ENCODE measurements at regions not wholly inside any gene's neighbourhood (a gene's known extent, or its start where the extent isn't known, plus 50 kb on each side); places are given as distances from the start of the nearest gene placed in this dataset.
"Not testable (repeated sequence)": the region's sequence is repeated elsewhere in the genome, so short reads cannot be mapped to it uniquely, and the experiment has no call there.

DNA sequence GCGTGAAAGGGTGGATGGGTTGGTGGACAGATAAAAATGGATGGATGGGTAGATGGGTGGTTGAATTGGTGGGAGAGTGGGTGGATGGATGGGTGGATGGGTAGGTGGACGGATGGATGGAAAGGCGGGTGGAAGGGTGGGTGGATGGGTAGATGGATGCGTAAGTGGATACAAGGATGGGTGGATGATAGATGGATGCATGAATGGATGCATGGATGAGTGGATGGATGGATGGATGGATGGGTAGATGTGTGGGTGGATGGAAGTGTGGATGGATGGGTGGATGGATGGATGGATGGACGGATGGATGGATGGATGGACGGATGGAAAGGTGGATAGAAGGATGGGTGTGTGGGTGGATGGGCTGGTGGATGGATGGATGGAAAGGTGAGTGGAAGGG lies 77.0 kb upstream of the GRK3 start:
- DNase-seq (ENCODE audit: low spot score) = no peak

DNA sequence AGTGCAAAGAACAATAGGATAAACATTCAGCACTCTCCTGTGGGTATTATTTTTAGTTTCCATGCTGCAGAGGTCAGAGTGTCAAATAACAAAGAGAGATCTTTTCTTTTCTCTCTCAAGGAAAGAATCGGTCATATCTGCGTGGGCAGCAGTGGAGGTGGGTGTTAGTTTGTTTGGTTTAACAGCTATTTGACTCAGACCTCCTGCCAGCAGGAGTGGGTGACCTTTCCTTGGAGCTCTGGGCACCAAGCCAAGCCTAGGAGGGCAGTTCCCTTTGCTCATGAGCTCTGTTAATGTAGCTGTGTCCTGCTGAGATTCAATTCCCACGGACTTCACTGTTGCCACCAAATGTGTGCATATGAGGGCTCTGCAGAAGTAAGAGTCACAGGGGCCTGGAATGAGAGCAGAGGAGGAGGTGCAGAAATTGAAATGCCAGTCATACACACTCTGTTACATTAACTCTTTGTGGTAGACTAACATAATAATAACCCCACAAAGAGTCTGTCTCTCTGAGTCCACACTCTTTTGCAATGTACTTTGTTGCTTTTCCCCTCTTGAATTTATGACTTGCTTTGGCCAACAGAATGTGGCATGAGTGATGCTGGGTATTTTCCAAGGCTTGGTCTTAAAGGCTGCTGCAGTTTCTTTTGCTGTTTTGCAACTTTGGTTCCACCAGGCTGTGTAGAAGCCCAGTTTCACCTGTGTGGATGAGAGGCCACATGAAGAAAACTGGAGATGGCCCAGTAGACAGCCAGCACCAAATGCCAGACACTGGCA lies 76.0 kb upstream of the GRK3 start:
- no peak for DNase-seq (ENCODE audit: low spot score)

DNA sequence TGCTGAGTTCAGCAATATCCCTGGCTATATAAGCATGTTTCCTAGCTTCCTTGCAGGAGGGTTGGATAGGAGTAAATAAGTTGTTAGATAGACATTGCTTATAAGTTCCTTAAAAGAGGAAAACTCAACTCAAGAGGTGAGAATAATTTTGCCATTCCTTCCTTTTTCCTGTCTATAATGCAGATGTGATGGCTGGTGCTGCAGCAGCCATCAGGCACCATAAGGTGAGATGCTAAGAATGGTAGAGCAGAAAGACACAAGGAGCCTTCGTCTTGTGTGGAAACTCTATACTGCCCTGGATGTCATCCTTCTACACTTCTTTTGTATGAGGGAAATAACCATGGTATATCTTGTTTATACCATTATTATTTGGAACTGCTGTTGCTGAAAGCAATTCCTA lies 74.5 kb upstream of the GRK3 start:
- no peak for DNase-seq (ENCODE audit: low spot score)

DNA sequence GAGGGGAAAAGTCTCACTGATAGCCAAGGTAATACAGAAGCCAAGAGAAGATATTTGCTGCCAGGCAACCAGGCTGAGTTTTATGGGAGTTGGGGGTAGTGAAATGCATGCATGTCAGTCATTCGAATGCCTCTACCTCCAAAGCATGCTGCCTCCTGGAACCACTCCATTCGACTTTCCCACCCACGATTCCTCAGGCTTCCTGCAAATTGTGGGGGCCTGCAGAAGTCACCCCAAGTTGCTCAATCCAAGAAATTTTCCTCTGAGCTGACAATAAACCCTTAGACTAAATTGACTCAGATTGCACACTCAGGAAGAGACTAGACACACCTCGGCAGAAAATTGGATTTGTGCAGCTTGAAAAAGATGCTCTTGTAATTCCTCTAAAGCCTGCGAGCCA lies 73.6 kb upstream of the GRK3 start:
- no peak for DNase-seq (ENCODE audit: low spot score)

DNA sequence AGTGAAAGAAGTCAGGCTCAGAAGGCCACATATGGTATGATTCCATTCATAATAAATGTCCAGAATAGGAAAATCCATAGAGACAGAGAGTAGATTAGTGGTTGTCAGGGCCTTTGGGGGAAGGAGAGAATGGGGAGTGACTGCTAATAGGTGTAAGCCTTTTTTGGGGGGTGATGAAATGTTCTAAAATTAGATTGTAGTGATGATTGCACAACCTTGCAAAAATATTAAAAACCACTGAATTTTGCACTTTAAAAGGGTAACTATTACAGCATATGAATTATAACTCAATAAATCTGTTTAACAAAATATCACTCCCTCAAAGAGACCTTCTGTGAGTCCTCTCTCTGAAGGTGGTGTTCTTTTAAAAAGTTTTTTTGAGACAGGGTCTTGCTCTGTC lies 72.3 kb upstream of the GRK3 start:
- DNase-seq (ENCODE audit: low spot score) = no peak

- no peak for DNase-seq (ENCODE audit: low spot score)
Observed at GRCh38 chr22:25492841-25493734, 71.4 kb upstream of the GRK3 start.

DNA sequence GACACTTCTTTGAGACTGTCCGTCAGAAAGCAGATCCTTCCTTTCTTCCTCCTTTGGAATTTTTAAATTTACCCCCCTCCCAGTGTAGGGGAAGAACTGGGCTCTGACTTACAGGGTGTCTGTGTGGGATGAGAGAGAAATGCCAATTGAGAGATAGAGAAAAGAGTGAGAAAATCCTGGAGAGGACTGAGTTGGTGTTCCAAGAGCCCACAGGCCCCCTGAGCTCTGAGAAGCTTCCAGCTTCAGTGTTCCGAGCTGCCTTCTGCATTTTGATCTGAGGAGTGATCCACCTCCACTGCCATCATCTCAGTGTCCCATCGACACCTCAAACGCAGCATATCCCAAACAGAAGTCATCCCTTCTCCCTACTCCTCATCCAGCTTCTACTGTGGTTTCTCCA lies 70.7 kb upstream of the GRK3 start:
- no peak for DNase-seq (ENCODE audit: low spot score)

GRCh38 chr22:25494774-25495173 lies 69.7 kb upstream of the GRK3 start:
- no peak for DNase-seq (ENCODE audit: low spot score)

DNA sequence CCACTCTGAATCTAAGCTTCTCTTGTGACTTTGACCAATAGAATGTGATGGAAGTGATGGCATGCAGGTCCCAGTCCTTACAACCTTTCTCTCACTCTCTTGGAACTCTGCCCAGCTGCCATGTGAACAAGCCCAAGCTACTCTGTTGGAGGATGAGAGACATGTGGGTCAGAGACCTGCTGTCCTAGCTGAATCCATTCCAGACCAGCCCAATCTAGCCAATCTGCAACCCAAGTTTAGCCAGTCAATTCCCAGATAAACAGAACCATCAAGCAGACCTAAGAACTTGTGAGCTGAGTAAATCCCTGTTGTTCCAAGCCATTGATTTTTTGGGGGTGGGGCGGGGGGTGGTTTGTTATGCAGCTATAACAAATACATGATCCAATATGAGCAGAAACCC lies 69.2 kb upstream of the GRK3 start:
- no peak for DNase-seq (ENCODE audit: low spot score)

DNA sequence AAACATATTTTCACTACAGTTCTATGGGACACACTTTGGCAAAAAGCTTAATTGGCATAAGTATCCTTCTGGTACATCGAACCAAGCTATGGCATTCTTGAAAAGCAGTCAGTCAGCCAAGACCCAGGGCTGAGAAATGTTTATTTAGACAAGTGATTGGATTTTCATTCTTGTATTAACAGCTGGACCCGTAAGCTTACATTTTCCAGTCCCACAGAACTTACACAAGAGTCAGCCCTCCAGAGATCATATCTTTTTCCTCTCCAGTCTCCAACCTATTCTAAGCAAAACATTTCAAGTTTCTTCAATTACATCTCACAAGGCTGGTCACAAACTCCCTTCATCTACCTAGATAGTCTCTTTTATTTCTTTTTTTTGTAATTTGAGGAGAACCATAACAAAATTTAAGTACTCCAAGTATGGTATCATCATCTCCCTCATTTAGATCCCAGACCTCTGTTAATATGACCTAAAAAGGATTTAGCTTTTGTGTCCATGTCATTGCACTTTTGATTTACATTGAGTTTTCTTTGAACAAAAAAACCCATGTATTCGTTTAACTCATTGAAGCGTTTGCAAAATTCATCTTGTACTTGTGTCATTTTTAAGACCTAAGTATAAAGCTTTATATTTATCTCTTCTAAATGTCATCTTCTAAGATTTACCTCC lies 67.9 kb upstream of the GRK3 start:
- no peak for DNase-seq (ENCODE audit: low spot score)

GRCh38 chr22:25497181-25497641 lies 67.3 kb upstream of the GRK3 start:
- DNase-seq (ENCODE audit: low spot score) = no peak

DNA sequence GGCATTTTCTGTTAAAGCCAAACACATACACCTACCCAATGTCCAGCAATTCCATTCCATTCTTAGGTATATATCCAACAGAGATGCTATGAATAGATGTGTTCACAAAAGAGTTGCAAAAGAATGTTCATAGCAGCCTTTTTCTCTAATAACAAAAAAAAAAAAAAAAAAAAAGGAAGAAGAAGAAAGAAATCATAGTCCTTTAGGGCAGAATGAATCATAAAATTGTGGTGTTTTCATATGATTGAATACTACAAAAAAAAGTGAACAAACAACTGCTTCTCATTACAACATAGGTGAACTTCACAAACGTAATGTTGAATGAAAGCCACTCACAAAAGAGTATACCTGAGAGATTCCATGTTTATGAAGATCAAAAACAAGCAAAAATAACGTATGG lies 66.8 kb upstream of the GRK3 start:
- DNase-seq (ENCODE audit: low spot score) = no peak

DNA sequence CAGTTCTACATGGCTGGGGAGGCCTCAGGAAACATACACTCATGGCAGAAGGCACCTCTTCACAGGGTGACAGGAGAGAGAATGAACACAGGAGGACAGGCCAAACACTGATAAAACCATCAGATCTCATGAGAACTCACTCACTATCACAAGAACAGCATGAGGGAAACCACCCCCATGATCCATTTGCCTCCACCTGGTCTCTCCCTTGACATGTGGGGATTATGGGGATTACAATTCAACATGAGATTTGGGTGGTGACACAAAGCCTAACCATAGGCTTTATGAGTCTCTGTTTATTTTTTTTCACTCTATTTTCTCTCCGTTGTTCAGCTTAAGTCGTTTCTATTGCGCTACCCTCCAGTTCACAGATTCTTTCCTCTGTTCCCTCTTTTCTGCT lies 63.8 kb upstream of the GRK3 start:
- not testable (repeated sequence) for DNase-seq (ENCODE audit: low spot score)

DNA sequence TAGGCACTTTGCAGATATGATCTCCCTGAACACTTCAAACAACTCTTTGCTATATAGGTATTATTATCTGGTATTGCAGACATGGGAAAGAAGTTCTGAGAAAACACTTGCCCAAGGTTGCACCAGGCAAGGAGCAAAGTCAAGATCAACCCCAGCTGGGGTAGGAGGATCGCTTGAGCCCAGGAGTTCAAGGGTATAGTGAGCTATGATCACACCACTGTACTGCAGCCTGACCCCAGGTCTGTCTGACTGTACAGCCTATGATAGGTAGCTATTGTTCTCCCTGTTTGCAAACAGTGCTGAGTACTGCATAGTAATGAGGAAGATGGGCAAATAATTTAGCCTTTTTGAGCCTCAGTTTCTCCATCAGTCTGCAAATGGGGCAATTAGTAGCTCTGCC lies 60.5 kb upstream of the GRK3 start:
- not testable (repeated sequence) for DNase-seq (ENCODE audit: low spot score)

DNA sequence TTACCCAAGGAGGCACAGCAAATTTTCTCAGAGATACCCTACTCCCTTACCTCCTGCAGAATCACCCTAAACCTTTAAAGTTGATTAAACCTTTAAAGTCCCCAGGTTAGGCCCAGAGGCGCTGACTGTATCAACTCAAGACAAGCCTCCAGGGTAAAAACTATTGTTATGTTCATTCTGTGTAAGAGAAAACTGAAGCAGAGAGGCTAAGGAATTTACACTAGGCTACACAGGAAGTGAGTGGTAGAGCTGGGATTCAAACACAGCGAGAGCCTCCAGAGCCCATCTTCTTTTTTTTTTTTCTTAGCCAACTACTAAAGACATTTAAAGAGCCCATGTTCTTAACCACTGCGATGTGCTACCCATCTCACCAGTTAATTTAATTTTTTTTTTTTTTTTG lies 56.3 kb upstream of the GRK3 start:
- no peak for DNase-seq (ENCODE audit: low spot score)

DNA sequence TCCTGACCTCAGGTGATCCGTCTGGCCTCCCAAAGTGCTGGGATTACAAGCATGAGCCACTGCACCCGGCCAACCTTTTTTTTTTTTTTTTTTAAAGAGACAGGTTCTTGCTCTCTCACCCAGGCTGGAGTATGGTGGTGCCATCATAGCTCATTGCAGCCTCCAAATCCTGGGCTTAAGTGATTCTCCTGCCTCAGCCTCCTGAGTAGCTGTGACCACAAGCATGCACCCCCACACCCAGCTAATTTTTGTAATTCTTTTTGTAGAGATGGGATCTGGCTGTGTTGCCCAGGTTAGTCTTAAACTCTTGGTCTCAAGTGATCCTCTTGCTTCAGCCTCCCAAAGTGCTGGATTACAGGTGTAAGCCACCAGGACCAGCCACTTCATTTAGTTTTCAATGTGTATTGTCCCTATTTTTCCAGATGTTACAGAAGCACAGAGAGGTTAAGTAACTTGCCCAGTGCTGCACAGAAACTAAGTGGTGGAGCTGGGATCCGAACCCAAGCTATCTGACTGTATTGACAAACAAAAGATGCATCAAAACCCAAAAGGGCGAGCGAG lies 55.6 kb upstream of the GRK3 start:
- no peak for DNase-seq (ENCODE audit: low spot score)

DNA sequence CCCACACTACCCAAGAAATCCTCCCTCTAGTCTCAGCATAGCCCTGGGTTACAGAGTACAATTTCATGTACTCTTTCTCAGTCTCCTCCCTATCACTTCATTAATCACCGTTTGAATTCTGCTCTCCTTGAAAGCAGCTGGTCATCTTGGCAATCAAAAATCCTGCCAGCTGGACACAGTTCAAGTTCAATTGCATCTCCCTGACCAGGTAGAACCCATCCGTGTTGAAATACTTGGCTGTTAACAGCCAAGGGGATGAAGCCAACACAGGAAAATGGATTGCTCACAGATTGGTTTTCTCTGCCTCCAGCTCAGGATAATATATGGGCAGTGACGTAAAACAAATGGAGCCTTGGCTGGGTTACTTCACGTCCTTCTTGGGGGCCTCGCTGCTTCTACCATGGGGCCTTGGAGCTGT lies 55.1 kb upstream of the GRK3 start:
- DNase-seq (ENCODE audit: low spot score) = no peak

DNA sequence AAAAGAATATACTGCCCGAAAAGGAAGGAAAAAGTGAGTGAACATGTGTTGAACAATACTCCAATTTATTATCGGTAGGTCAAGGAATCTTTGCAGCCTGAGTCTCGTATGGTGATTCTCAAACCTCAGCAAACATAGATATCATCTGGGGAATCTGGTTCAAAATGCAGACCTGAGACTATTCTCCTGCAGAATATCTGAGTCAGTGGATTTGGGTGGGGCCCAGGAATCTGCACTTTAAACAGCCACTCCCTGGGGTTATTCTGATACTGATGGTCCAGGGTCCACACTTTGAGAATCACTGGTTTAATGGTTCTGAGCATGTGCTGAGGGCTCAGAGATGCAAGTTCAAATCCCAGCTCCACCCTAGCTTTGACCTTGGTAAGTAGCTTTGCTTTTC lies 53.6 kb upstream of the GRK3 start:
- DNase-seq (ENCODE audit: low spot score) = no peak

DNA sequence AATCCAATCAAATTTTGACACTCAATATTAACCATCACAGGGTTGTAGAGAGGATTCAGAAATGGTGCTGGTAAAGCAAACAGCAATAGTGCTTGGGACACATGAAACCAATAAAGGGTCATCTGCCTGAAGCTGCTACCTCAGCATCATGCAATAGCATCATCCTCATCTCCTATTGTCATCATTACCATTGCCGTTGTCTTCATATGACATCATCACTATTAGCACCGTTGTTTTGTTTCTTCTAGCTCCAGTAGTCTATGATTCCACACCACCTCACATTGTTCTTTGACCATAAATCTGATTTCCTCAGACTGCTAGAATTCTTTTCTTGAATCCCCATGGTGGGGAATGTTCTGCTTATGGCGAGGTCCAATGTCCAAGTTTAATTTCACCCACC lies 52.8 kb upstream of the GRK3 start:
- DNase-seq (ENCODE audit: low spot score) = no peak

DNA sequence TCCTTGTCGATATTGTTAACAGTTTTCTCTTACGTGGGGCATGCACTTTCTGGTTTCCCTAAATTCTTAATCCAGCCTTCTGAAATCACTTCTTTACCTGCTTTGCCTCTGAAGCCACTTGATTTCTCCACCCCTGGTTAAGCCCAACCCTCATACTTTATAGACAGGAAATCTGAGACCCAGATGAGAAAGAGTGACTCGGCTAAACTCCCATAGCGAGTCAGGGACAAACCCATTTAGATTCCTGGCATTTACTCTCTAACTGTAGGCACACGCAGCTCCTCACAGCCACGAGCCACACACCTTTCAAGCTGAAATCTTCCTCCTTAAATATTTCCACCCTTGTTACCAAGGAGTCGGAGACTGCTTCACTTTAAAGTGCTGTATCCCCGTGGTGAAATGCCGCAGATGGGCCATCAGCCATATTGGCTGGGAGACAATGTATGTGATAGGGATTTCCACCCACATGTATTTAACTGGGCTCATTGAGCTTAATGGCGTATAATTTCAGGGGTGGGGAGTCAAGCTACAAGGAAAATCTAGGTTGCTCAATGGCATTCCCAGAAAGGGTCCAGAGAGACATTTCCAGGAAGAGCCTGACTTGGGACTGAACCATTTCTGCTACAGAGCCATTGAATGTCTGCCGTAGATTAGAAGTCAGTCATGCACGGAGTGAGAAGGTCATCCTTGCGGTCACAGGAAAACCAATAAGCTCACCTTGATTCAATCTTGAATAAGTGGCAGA lies 49.9 kb upstream of the GRK3 start:
- DNase-seq (ENCODE audit: low spot score) = no peak

Measured in CD4-positive, alpha-beta T cell treated with Interleukin-6 at 100 ng/mL for 8 hours (primary cell).